Neural crest cell (in vitro differentiated cells): ENCODE measurements at regions not wholly inside any gene's neighbourhood (a gene's known extent, or its start where the extent isn't known, plus 50 kb on each side); places are given as distances from the start of the nearest gene placed in this dataset.

Source experiments
- DNase-seq: peaks from one replicate; pipeline ENCODE4 v3.0.0; 2021; ENCODE audit warnings: low read depth, mixed read lengths, low spot score
- H3K27ac Mint-ChIP-seq: one replicate; pipeline ENCODE4 v1.8.0; 2021; ENCODE audit warnings: mild to moderate bottlenecking, mixed read lengths; ENCODE audit not compliant: unreplicated experiment
- H3K27me3 Mint-ChIP-seq: 2 replicates; pipeline ENCODE4 v1.8.0; 2021; ENCODE audit warnings: low read depth, mild to moderate bottlenecking, mixed read lengths
- H3K36me3 Mint-ChIP-seq: 2 replicates; pipeline ENCODE4 v1.8.0; 2021; ENCODE audit warnings: low read depth, mild to moderate bottlenecking, mixed read lengths
- H3K4me1 Mint-ChIP-seq: 2 replicates; pipeline ENCODE4 v1.8.0; 2021; ENCODE audit warnings: mixed read lengths
- H3K4me3 Mint-ChIP-seq: one replicate; pipeline ENCODE4 v1.8.0; 2021; ENCODE audit warnings: mild to moderate bottlenecking, mixed read lengths
- H3K9me3 Mint-ChIP-seq: 2 replicates; pipeline ENCODE4 v1.8.0; 2021; ENCODE audit warnings: mixed read lengths
- CTCF ChIP-seq: fragments of 200-600 bp; sonication (generic); conservative IDR thresholded peaks from 2 replicates; pipeline ENCODE4 v1.5.0; 2021; ENCODE audit warnings: antibody characterized with exemption, mild to moderate bottlenecking

- TF ChIP-seq CTCF, result no peak
- Mint-ChIP-seq H3K9me3 (no peaks in the 10 kb centered on the region), H3K27me3 (peaks cover 3% of the 10 kb centered on the region), H3K36me3 (no peaks in the 10 kb centered on the region), H3K4me1 (peaks cover 3% of the 10 kb centered on the region), H3K27ac (no peak overlapping the region), H3K4me3 (no peak overlapping the region)
- DNase-seq, result no peak
Measured at GRCh38 chr1:5776035-5776550, 216.1 kb downstream of the NPHP4 start.

GRCh38 chr1:5774019-5774418 lies 218.2 kb downstream of the NPHP4 start:
- H3K27me3 Mint-ChIP-seq, result peaks cover 13% of the 10 kb centered on the region
- no peak overlapping the region for H3K4me3 Mint-ChIP-seq
- H3K27ac Mint-ChIP-seq, result no peak overlapping the region
- peaks cover 4% of the 10 kb centered on the region for H3K4me1 Mint-ChIP-seq
- no peaks in the 10 kb centered on the region for H3K9me3 Mint-ChIP-seq
- no peak for TF ChIP-seq CTCF
- no peaks in the 10 kb centered on the region for H3K36me3 Mint-ChIP-seq
- no peak for DNase-seq

- Mint-ChIP-seq H3K27ac (no peak overlapping the region), H3K27me3 (peaks cover 29% of the 10 kb centered on the region), H3K4me3 (no peak overlapping the region), H3K4me1 (peaks cover 18% of the 10 kb centered on the region), H3K9me3 (no peaks in the 10 kb centered on the region), H3K36me3 (no peaks in the 10 kb centered on the region)
- TF ChIP-seq CTCF, result no peak
- no peak for DNase-seq
Measured at GRCh38 chr1:5771788-5772187, 220.4 kb downstream of the NPHP4 start.

- peaks cover 21% of the 10 kb centered on the region for H3K4me1 Mint-ChIP-seq
- H3K4me3 Mint-ChIP-seq, result no peak overlapping the region
- H3K9me3 Mint-ChIP-seq, result no peaks in the 10 kb centered on the region
- H3K27ac Mint-ChIP-seq, result peak overlapping the region; percentile 91
- DNase-seq, result no peak
- TF ChIP-seq CTCF, result no peak
- H3K36me3 Mint-ChIP-seq, result no peaks in the 10 kb centered on the region
- peaks cover 32% of the 10 kb centered on the region for H3K27me3 Mint-ChIP-seq
Measured at GRCh38 chr1:5770981-5771765, 221.1 kb downstream of the NPHP4 start.

GRCh38 chr1:5769760-5770159 lies 222.5 kb downstream of the NPHP4 start:
- H3K4me1 Mint-ChIP-seq, result peaks cover 33% of the 10 kb centered on the region
- peaks cover 41% of the 10 kb centered on the region for H3K27me3 Mint-ChIP-seq
- no peak overlapping the region for H3K4me3 Mint-ChIP-seq
- no peak overlapping the region for H3K27ac Mint-ChIP-seq
- TF ChIP-seq CTCF, result no peak
- no peaks in the 10 kb centered on the region for H3K36me3 Mint-ChIP-seq
- DNase-seq, result no peak
- H3K9me3 Mint-ChIP-seq, result no peaks in the 10 kb centered on the region
